Epithelial cell of proximal tubule (primary cell): ENCODE measurements at regions not wholly inside any gene's neighbourhood (a gene's known extent, or its start where the extent isn't known, plus 50 kb on each side); places are given as distances from the start of the nearest gene placed in this dataset.

Experiments
- DNase-seq: peaks from one replicate; pipeline ENCODE4 v3.0.0-alpha.2; 2011; ENCODE audit warnings: low read depth
- H3K4me3 ChIP-seq: 2 replicates; pipeline ENCODE4 v1.5.1; 2011; ENCODE audit warnings: low read depth, mild to moderate bottlenecking, low read length
- TF ChIP-seq, protein P1 (sequence below): conservative IDR thresholded peaks from 2 replicates; pipeline ENCODE4 v1.5.1; 2012; ENCODE audit warnings: low read depth, mild to moderate bottlenecking, low read length

DNA sequence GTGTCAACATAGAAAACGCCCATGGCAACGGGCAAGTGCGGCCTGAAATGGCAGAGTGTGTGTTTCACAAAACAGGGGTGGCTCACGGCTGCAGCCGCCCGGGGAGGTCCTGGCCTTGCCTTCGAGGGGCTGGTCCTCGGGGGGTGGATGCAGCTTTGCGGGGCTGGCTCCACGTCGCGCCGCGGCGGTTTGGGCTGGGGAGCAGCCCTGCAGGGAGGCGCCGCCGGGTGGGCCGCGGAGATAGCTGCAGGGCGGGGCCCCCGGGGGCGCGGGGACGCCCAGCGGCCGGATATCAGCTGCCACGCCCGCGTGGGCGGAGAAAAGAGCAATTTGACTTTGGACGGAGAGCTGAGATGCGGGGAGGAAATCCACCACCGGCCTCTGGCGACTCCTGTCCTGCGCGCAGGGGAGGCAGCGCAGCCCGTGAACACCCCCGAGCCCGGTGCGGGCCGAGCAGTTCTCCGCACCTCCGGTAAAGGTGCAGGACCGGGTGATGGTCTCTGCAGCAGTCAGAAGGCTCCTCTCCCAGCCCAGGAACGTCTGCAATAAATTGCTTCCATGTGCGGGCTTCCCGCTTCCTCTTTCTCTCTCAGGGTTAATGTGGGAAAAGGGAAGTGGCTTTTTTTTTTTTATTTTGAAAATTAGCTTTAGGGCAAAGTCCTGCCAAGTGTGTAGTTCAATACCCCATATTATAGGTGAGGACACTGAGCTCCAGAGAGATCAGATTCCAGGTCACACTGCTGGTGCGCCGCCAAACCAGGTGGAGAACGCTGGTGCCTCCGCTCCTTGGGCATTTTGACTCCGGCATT, 110.5 kb downstream of the ARF6 start:
- DNase-seq, result no peak
- peak overlapping the region; percentile 48 for H3K4me3 ChIP-seq
- TF ChIP-seq, protein P1, sequence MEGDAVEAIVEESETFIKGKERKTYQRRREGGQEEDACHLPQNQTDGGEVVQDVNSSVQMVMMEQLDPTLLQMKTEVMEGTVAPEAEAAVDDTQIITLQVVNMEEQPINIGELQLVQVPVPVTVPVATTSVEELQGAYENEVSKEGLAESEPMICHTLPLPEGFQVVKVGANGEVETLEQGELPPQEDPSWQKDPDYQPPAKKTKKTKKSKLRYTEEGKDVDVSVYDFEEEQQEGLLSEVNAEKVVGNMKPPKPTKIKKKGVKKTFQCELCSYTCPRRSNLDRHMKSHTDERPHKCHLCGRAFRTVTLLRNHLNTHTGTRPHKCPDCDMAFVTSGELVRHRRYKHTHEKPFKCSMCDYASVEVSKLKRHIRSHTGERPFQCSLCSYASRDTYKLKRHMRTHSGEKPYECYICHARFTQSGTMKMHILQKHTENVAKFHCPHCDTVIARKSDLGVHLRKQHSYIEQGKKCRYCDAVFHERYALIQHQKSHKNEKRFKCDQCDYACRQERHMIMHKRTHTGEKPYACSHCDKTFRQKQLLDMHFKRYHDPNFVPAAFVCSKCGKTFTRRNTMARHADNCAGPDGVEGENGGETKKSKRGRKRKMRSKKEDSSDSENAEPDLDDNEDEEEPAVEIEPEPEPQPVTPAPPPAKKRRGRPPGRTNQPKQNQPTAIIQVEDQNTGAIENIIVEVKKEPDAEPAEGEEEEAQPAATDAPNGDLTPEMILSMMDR, result peak; percentile 1

GRCh38 chr14:50006141-50006540, 110.2 kb downstream of the VCPKMT start:
- no peak overlapping the region for H3K4me3 ChIP-seq
- TF ChIP-seq, protein P1, result no peak
- no peak for DNase-seq

DNA sequence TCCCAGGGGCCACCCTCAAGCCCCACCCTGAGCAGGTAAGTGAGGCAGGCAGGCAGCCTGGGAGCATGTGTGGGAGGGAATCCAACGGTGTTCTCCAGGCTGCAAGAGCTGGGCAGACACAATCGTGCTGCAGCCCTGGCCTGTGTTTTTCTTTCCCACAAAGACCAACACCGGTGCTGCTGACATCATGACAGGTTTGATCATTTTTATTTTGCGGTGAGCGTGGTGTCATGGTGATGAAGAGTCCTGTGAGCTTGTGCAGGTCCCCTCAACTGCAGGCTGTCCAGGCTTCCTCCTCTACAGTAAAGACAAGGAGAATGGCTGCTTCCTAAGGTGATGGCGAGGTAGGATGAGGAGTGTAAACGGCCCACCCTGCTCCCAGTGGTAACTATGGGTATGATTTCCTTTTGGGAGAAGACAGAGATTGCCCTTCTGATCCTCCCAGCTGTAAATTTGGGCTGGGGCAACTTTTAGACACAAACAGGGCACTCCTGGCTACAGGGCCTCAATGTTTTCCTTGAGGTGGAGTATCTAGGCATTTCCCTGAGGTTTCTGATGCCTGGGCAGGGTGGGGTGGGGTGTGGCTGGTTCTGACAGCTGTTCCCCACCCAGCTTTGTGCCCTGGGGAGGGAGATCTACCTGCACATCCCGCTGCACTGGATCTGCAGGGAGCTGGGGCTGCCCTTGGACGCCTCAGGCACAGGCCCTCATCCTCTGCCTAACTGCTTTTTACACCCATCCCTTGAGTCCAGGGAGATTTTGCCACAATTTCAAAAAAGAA, 109.1 kb downstream of the VCPKMT start:
- TF ChIP-seq, protein P1, result no peak
- H3K4me3 ChIP-seq, result no peak overlapping the region
- DNase-seq, result no peak

- TF ChIP-seq, protein P1, result no peak
- H3K4me3 ChIP-seq, result no peak overlapping the region
- no peak for DNase-seq
Observed at GRCh38 chr14:50008562-50008961, 107.8 kb downstream of the VCPKMT start.

GRCh38 chr14:50008974-50009373, 107.4 kb downstream of the VCPKMT start:
- DNase-seq, result no peak
- TF ChIP-seq, protein P1, result no peak
- no peak overlapping the region for H3K4me3 ChIP-seq

DNA sequence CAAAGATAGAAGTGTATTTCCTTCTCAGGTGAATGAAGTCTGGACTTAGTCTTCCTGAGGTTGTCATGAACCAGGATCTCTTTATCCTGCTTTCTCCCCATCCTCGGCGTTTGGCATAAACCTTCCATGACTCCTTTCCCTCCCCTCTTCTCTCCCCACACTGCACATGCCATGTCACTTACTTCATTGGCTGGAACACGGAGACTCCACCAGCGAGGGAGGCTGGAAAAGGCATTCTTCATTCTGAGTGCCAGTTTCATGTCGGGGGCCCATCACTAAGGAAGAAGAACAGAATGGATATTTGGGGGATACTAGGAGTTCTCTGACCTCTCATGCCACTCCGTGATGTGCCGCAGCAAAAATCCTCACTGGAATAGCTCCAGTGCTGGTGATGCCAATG, 105.6 kb downstream of the VCPKMT start:
- DNase-seq, result no peak
- TF ChIP-seq, protein P1, result no peak
- H3K4me3 ChIP-seq, result no peak overlapping the region

DNA sequence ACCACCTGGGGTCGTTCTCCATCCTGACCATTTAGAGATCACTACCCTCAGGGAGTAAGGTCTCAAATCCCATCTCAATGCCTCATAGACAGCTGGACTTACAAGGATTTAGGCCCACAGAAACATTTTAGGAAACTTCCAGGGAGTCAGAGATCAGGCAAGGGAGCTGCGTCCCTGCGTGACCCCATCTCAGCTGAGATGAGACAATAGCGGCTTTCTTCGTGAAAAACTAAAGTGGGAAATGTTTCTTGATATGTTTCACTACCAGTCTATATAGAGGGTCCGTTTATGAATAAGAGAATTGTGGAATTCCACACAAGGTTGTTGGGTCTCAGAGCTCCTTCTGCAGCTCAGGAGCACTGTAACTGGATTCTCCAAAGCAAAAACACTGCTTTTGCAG, 105.1 kb downstream of the VCPKMT start:
- no peak for DNase-seq
- TF ChIP-seq, protein P1, result no peak
- no peak overlapping the region for H3K4me3 ChIP-seq
